GM23338 (cell line): ENCODE measurements at regions not wholly inside any gene's neighbourhood (a gene's known extent, or its start where the extent isn't known, plus 50 kb on each side); places are given as distances from the start of the nearest gene placed in this dataset.

Experiments
- JUNB ChIP-seq: IDR thresholded peaks from one replicate; pipeline ENCODE4 v1.6.1; 2016; ENCODE audit warnings: antibody characterized with exemption; ENCODE audit not compliant: unreplicated experiment
- TF ChIP-seq, protein P1 (sequence below), 2 experiments: fragments of 200-600 bp in 1 of 2; sonication (generic) in 1 of 2; conservative IDR thresholded peaks; 2 replicates each; pipeline versions ENCODE4 v1.5.1 to v1.6.1; 2016 to 2017; ENCODE audit warnings: antibody characterized with exemption in 2 of 2, low read depth in 2 of 2, mild to moderate bottlenecking in 2 of 2, moderate library complexity in 1 of 2
- TF ChIP-seq, protein P2 (sequence below): IDR thresholded peaks from one replicate; pipeline ENCODE4 v1.6.1; 2018; ENCODE audit warnings: antibody characterized with exemption; ENCODE audit not compliant: unreplicated experiment

DNA sequence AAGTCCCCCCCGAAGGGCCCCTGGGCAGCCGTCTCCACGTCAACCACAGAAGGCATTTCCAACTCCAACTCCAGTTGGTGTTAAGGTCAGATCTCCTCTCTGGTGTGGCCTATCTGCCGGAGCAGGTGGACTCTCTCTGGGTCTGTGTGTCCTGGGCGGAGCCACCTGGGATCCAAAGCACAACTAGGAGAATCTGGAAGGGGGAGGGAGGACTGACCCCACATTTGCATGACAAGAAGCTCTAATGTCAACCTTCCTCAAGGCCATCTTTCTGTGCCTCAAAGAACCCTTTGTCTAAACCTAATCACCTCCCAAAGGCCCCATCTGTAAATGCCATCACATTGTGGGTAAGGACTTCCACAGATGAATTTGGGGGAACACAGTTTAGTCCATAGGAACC lies 381.5 kb downstream of the UQCRFS1 start:
- TF ChIP-seq, protein P1, sequence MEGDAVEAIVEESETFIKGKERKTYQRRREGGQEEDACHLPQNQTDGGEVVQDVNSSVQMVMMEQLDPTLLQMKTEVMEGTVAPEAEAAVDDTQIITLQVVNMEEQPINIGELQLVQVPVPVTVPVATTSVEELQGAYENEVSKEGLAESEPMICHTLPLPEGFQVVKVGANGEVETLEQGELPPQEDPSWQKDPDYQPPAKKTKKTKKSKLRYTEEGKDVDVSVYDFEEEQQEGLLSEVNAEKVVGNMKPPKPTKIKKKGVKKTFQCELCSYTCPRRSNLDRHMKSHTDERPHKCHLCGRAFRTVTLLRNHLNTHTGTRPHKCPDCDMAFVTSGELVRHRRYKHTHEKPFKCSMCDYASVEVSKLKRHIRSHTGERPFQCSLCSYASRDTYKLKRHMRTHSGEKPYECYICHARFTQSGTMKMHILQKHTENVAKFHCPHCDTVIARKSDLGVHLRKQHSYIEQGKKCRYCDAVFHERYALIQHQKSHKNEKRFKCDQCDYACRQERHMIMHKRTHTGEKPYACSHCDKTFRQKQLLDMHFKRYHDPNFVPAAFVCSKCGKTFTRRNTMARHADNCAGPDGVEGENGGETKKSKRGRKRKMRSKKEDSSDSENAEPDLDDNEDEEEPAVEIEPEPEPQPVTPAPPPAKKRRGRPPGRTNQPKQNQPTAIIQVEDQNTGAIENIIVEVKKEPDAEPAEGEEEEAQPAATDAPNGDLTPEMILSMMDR (conservative IDR thresholded peaks at IDR 0.05; ENCODE audit: low read depth in 2 of 2): no peak
- no peak for TF ChIP-seq JUNB
- TF ChIP-seq, protein P2, sequence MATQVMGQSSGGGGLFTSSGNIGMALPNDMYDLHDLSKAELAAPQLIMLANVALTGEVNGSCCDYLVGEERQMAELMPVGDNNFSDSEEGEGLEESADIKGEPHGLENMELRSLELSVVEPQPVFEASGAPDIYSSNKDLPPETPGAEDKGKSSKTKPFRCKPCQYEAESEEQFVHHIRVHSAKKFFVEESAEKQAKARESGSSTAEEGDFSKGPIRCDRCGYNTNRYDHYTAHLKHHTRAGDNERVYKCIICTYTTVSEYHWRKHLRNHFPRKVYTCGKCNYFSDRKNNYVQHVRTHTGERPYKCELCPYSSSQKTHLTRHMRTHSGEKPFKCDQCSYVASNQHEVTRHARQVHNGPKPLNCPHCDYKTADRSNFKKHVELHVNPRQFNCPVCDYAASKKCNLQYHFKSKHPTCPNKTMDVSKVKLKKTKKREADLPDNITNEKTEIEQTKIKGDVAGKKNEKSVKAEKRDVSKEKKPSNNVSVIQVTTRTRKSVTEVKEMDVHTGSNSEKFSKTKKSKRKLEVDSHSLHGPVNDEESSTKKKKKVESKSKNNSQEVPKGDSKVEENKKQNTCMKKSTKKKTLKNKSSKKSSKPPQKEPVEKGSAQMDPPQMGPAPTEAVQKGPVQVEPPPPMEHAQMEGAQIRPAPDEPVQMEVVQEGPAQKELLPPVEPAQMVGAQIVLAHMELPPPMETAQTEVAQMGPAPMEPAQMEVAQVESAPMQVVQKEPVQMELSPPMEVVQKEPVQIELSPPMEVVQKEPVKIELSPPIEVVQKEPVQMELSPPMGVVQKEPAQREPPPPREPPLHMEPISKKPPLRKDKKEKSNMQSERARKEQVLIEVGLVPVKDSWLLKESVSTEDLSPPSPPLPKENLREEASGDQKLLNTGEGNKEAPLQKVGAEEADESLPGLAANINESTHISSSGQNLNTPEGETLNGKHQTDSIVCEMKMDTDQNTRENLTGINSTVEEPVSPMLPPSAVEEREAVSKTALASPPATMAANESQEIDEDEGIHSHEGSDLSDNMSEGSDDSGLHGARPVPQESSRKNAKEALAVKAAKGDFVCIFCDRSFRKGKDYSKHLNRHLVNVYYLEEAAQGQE: no peak
